ENCODE measurements at regions not wholly inside any gene's neighbourhood (a gene's known extent, or its start where the extent isn't known, plus 50 kb on each side); places are given as distances from the start of the nearest gene placed in this dataset.
A peak's percentile ranks its signal among the peaks of the same experiment; 100 is the strongest.

DNA sequence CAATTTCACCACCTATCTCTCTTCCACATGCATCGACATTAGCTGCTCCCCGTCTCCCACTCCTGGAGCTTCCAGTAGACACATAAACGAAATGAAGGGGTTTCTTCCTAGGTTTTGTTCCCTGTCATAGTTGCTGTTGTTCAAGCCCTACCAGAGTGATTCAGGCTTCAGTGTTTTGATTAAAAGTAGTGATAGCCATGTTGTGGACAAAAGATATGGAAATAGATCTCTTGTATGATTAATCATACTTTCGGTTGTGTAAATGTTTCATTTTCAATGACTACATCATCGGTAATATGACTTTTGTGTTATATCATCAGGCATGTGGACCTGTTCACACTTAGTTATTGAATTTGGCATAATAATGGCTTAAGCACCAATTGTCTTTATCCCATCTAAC lies 96.5 kb upstream of the KLF3 start:
- DNase-seq = no peak

DNA sequence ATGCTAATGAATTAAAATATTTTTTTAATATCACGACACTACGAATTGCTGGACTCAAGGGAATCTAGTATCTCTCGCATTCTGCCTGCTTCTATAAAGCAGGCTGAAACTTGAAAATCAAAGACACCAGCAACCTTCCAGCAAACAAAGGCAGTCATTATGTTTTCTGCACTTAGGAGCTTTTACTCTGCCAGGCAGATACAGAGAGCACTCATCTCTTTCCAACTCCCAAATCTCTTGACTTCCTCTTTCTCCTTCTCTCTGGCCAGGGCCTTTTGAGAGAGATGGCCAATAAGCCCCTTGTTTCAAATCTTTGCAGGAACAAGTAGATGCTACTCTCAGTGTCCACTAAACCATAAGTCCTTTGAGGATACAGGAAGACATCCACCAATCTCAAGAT lies 95.2 kb upstream of the KLF3 start:
- DNase-seq = no peak

DNA sequence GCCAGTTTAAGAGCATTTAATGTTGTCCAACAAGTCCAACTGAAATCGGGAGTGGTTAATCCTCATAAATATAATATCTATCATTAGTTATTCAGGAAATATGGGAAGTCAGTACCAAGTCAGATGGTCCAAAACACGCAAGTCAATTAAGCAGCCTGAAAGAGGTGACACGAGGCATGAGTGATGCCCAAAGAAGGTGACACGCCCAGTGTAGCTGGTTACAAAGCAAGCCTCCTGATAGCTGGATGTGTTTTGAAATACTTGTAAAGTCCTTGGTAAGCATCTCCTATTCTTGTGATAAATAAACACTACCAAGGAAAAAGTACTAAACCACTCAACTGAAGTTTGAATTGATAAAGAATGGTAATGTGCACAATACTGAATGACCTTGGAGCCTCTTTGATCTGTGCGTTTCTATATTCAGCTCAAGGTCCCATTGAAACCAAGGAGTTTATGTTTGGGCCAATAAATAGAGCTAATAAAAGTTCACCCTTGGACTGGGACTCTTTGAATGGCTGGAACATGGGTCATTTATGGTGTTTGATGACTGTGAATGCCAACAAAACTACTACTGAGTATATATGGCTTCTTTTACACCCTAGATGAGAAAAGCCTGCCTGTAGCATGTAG lies 93.2 kb upstream of the KLF3 start:
- no peak for DNase-seq

- no peak for DNase-seq
Measured at GRCh38 chr4:38572793-38573192, 91.2 kb upstream of the KLF3 start.

DNA sequence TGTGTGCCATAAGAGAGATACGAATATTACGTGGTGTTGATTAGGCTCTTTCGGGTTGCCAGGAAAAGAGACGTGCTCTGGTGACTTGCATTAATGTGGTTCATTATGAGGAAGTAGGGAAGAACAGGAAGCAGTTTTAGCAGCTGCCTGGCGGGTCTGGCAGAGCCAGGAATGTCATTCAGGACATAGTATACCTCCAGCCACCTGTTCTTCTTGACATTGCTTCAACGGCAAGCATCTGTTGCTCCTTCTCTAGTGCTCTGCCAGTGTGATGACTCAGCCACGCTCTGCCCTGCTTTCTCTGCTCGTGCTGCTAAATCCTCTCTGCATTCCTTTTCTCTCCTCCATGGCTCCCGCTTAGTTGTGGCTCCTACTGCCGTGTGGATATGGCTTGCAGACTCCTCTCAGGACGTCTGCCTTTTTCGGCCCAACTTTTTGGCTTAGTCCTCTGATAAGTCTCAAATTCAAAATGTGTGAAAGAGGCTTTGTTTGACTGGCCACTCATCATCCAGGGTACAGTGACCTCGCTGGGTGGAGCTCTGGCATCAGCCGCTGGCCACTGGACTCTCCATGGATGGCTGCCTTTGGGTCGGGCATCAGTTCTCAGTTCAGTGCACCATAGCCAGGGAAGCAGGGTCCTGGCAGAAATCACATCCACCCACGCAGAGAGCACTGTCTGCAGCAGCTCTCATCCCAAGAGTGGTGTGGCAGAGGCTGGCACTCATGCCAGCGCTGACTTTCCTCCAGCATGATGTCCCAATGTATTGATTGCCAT lies 89.3 kb upstream of the KLF3 start:
- no peak for DNase-seq

- no peak for DNase-seq
Measured at GRCh38 chr4:38576767-38577166, 87.2 kb upstream of the KLF3 start.

DNA sequence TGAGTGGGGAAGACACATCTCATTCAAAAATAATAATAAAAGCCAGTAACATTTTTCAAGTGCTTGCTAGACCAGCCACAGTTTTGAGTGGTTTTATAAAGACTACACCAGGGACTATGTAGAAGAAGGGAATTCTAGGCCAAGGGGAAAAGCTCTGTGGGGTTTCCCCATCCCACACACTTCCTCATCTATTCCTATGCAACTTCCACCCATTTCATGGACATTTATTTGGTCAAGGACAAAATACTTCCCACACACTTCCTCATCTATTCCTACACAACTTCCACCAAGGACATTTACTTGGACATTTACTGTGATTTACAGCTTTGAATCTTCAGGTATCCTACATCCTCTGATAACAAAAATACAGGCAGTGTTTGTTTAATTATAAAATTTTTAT lies 86.5 kb upstream of the KLF3 start:
- DNase-seq = no peak

GRCh38 chr4:38581426-38582106 lies 82.4 kb upstream of the KLF3 start:
- DNase-seq = no peak

- DNase-seq = no peak
Measured at GRCh38 chr4:38582445-38582844, 81.6 kb upstream of the KLF3 start.

GRCh38 chr4:38582889-38583470 lies 81.0 kb upstream of the KLF3 start:
- peak; percentile 42 for DNase-seq

- no peak for DNase-seq
Measured at GRCh38 chr4:38585871-38586270, 78.1 kb upstream of the KLF3 start.

GRCh38 chr4:38587106-38587505 lies 76.9 kb upstream of the KLF3 start:
- DNase-seq = no peak

DNA sequence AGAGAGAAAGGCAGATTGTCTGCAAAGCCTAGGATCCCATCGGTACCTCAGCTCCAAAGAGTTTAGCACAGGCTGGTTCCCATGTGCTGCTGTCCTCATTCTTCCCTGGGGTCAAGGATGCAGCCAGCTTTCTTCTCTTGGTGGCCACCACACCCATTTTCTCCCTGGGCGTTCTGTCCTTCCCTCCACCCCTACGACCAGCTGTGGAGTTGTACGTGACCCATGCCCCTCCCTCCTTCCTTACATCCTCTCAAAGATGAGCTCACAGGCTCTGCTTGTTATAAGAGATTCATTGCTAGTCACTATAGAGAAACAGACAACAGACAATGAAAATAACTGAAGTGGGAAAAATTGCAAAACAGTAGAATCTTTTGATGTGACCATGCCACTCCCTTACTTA lies 74.0 kb upstream of the KLF3 start:
- no peak for DNase-seq

- no peak for DNase-seq
Measured at GRCh38 chr4:38591617-38592337, 72.2 kb upstream of the KLF3 start.

DNA sequence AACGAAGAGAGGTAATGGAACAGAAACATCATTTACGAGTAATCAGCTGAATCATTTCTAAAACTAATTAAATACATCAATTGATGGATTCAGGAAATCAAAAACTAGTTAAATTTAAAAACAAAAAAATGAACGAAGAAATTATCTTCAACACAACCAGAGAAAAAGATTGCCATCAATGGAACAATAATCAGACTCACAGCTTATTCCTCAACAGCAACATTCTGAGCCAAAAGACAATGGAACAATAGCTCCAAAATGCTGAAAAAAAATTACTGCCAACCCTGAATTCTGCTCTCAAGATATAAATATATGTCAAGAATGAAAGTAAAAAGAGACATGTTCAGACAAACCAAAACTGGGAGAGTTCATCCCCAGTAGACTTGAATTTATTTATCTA lies 65.5 kb upstream of the KLF3 start:
- DNase-seq = no peak

- DNase-seq = peak; percentile 16
Measured at GRCh38 chr4:38600575-38600974, 63.4 kb upstream of the KLF3 start.

DNA sequence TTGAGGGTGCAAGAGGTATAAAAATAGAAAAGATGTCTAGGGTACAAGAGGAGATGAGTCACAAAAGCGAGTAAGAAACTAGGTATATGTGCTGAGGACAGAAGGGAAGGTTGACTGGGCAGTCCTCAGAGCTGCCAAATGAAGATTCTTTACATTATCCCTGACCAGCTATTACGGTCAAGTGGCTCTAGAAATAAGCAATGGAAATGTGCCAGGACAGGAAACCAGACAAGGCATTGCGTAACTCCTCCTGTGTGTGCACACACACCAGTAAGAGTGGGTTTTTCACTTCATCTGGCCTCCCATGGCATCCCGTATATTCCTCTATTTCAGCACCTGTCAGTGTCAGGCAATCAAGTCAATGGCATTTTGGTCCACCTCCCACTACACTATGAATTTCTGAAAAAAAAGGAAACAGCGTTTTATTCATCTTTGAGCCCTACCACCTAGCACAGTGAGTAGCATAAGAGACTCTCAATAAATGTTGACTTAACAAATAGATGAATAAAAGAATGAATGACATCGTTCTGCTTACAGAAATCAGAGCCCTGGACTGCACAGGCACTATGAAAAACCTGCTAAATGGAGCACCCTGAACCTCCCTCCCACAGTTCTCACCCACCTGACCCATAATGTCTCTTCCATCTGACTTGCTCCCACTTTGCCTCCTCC lies 62.6 kb upstream of the KLF3 start:
- DNase-seq = no peak

DNA sequence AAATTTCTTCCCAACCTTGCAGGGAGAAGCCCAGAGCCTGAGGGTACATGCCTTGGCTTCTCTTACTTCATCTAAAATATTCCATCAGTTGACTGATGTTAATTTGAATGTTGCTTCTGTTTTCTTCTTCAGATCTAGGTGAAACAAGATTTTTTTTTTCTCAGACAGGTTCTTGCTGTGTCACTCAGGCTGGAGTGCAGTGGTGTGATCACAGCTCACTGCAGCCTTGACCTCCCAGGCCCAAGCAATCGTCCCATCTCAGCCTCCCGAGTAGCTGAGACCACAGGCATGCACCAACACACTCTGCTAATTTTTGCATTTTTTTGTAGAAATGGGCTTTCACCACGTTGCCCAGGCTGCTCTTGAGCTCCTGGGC lies 62.1 kb upstream of the KLF3 start:
- DNase-seq = no peak

DNA sequence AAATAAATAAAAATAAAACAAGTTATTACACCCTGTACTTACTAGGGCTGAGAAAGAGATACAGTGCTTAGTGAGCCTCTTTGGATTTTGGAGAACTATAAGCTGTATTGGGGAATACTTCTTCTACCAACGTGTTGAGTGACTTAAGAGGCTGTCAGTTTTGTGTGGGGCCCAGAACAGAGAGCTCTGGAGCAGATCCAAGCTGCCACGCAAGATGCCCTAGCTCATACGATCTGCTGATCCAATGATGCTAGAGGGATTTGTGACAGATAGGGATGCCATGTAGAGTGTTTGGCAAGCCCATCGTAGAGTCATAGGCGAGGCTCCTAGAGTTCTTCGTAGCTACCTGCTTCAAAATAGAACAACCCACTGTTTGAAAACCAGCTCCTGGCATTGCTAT lies 60.3 kb upstream of the KLF3 start:
- no peak for DNase-seq

GRCh38 chr4:38605181-38605752 lies 58.7 kb upstream of the KLF3 start:
- DNase-seq = no peak

GRCh38 chr4:38605753-38606586 lies 58.0 kb upstream of the KLF3 start:
- no peak for DNase-seq

DNA sequence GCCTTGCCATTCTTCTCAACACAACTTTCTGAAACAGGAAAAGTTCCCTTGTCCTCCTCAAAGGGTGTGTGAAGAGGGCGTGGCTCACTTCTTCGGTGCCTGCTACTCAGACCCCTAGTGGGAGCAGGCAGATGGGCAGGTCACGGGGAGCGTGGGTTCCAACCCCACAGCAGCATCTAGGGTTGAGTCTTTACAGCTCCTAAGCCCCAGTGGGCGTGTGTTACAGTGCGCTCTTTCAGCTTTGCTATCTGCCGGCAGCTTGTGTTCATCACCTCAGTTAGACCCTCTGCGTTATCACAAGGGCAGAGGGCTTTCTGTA lies 57.5 kb upstream of the KLF3 start:
- DNase-seq = no peak
